Ovary (tissue), 7 donors: ENCODE measurements at regions not wholly inside any gene's neighbourhood (a gene's known extent, or its start where the extent isn't known, plus 50 kb on each side); places are given as distances from the start of the nearest gene placed in this dataset.

Experiments used
- DNase-seq, 5 donors: peaks; one replicate each; pipeline ENCODE4 v3.0.0-alpha.2; 2019 to 2020
- H3K27ac ChIP-seq, 2 donors: fragments of 200-600 bp; one replicate each; pipeline versions ENCODE4 v1.5.1 to v1.8.0; 2019 to 2022
- H3K27me3 ChIP-seq: fragments of 200-600 bp; one replicate; pipeline ENCODE4 v1.8.0; 2022
- H3K36me3 ChIP-seq: fragments of 200-600 bp; sonication (generic); one replicate; pipeline ENCODE4 v1.5.1; 2019
- H3K4me1 ChIP-seq: one replicate; pipeline ENCODE4 v1.8.1; 2013; ENCODE audit warnings: mild to moderate bottlenecking, moderate library complexity; ENCODE audit not compliant: insufficient read depth
- H3K4me3 ChIP-seq: fragments of 200-600 bp; sonication (generic); one replicate; pipeline ENCODE4 v1.5.1; 2017
- H3K9me3 ChIP-seq, 2 donors: fragments of 200-600 bp in 1 of 2; sonication (generic) in 1 of 2; one replicate each; pipeline versions ENCODE4 v1.5.1 to v1.8.1; 2013 to 2019; ENCODE audit warnings: mild to moderate bottlenecking in 1 of 2, moderate library complexity in 1 of 2
- EP300 ChIP-seq: sonication (generic); formaldehyde crosslinking; IDR thresholded peaks from one replicate; pipeline ENCODE4 v1.6.1; 2017; ENCODE audit warnings: antibody characterized with exemption
- POLR2A ChIP-seq: fragments of 450-650 bp; IDR thresholded peaks from one replicate; pipeline ENCODE4 v1.6.1; 2017; ENCODE audit warnings: antibody characterized with exemption, mild to moderate bottlenecking, moderate library complexity
- WGBS, 3 donors: extraction: QIAGEN DNeasy Blood & Tissue Kit in 1 of 3; methylation state at CpG; one replicate each; pipeline versions ENCODE4 v1.1.5 to v1.1.7; 2013 to 2017; 5-methylcytosine and 5-hydroxymethylcytosine counted together
- intact Hi-C, 4 donors: fragments of 100-400 bp; cut with DNase I; formaldehyde crosslinking; loops; one replicate each; pipeline versions ENCODE4 v1.11.0 to v1.15.1; 2022 to 2023
- TF ChIP-seq, protein P1 (sequence below), 3 donors: fragments of 450-650 bp in 2 of 3; fragments of 200-600 bp in 1 of 3; IDR thresholded peaks; one replicate each; pipeline versions ENCODE4 v1.5.1 to v1.8.0; 2016 to 2022; ENCODE audit warnings: antibody characterized with exemption in 3 of 3, mild to moderate bottlenecking in 1 of 3
- donor health status: DM: no; HTN: no; CAD: no; lungs with moderate emphysema.
- donor health status: DM: no; HTN: no; CAD: no.
- donor health status: Bipolar disorder and iron deficiency.
- donor health status: DM: no; HTN: no; CAD: no.
- donor health status: DM: yes; HTN: yes; CAD: no.

DNA sequence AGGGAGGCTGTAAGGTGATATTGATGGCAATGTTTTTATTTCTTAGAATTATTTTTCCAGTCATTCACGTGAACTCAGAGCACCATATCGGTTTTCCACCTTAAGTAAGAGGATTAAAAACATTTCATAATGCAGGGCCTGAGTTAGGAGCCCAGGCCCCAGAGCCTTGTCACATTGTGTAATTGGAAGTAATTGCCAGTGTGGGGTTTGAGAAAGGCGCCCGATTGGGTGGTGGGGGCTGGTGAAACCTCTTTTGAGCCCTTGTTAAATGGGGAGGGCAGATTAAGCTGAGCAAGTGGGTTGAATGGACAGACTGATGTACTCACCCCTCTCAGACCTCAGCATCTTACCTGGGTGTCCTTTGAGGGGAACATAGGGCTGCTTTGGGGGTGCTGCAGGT, 116.7 kb upstream of the PITX1 start:
- H3K9me3 ChIP-seq: no peaks in the 10 kb centered on the region
- intact Hi-C loops: no loop called here
- TF ChIP-seq EP300 (no peak), POLR2A (no peak)
- TF ChIP-seq, protein P1, sequence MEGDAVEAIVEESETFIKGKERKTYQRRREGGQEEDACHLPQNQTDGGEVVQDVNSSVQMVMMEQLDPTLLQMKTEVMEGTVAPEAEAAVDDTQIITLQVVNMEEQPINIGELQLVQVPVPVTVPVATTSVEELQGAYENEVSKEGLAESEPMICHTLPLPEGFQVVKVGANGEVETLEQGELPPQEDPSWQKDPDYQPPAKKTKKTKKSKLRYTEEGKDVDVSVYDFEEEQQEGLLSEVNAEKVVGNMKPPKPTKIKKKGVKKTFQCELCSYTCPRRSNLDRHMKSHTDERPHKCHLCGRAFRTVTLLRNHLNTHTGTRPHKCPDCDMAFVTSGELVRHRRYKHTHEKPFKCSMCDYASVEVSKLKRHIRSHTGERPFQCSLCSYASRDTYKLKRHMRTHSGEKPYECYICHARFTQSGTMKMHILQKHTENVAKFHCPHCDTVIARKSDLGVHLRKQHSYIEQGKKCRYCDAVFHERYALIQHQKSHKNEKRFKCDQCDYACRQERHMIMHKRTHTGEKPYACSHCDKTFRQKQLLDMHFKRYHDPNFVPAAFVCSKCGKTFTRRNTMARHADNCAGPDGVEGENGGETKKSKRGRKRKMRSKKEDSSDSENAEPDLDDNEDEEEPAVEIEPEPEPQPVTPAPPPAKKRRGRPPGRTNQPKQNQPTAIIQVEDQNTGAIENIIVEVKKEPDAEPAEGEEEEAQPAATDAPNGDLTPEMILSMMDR (IDR thresholded peaks at IDR 0.05): no peak
- no peak overlapping the region for H3K27ac ChIP-seq
- H3K27me3 ChIP-seq: no peaks in the 10 kb centered on the region
- H3K4me3 ChIP-seq: no peak overlapping the region
- H3K36me3 ChIP-seq: no peaks in the 10 kb centered on the region
- no peaks in the 10 kb centered on the region for H3K4me1 ChIP-seq
- no peak for DNase-seq
- 84 to 86% (median 84%) methylated on average over 4 of the region's 4 CpGs for whole genome bisulfite sequencing, 3 donors

DNA sequence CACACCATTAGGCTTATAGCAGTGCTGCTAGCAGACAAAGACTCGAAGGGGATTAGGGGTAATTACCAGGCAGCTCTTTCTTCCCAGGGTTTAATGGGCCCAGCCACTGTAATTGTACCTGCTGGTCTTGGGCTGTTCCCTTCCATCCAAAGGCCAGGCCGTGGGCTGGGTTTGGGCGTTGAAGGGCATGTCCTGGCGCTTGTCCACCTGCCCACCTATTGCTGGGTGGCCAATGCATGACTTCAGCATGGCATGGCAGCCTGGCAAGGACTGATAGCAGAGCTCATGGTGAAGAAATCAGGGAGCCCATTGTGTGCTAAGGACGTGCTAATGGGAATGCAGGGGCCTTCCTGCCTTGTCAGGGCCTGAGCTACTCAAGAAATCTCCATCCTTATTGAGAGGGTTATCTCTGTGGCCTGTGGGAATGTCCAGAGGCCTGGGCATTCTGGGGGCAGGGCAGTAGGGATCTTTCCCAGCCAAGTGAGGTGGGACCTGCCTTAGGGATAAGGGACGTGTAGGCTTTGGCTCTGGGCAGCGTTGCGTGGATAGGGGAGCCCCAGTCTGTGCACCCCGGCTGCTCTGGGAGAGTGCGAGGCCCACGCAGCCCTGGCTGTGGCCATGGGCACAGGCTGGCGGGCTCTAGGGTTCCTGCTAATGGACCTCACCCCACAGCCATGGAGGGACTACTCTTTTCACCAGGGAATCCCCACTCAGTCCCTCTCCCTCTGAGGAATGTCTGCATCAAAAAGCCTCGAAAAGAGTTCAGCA, 116.1 kb upstream of the PITX1 start:
- no peaks in the 10 kb centered on the region for H3K9me3 ChIP-seq
- H3K27me3 ChIP-seq: no peaks in the 10 kb centered on the region
- H3K4me1 ChIP-seq: no peaks in the 10 kb centered on the region
- 75 to 82% (median 76%) methylated on average over 13 of the region's 13 CpGs for WGBS, 3 donors
- no peak for DNase-seq
- intact Hi-C loops: no loop called here
- TF ChIP-seq POLR2A: no peak
- TF ChIP-seq, protein P1 (IDR thresholded peaks at IDR 0.05): no peak
- TF ChIP-seq EP300: no peak
- no peak overlapping the region for H3K27ac ChIP-seq
- no peak overlapping the region for H3K4me3 ChIP-seq
- no peaks in the 10 kb centered on the region for H3K36me3 ChIP-seq

DNA sequence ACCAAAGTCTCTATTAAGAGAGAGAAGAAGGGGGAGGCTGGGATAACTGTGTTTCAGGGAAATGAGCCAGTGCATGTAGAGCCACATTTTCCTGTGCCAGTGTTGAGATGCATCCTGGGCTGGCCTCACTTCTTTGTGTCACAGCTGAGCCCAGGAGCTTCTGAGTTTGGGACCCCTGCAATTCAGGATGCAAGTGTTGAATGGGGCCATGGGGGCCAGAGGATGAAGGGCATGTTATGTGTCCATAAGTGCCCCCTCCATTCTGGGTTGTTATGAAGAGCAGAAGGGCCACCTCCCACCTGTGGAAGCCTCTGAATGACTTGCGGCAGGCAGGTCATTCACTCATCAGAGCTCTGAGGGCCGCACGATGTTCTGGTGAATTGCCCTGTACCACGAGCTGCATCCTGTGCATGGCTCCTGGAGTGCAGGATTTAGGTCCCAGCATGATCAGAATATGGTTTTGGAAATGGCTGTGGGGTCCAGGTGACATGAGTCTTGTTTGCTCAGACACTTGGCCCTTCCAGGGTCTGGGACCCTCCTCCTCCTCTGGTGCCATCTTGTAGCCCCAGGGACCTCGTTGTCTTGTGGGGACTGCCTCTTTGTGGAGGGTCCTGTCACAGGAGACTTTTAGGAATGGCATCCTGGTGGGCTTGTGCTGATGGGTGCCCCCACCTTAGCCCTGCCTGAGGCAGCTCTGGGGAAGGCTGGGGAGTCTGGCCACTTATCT, 115.4 kb upstream of the PITX1 start:
- Histone ChIP-seq H3K4me3 (no peak overlapping the region), H3K9me3 (no peaks in the 10 kb centered on the region), H3K27me3 (no peaks in the 10 kb centered on the region), H3K36me3 (no peaks in the 10 kb centered on the region), H3K27ac (no peak overlapping the region), H3K4me1 (no peaks in the 10 kb centered on the region)
- TF ChIP-seq POLR2A (no peak), EP300 (no peak)
- TF ChIP-seq, protein P1 (IDR thresholded peaks at IDR 0.05): no peak
- WGBS, 3 donors: 66 to 80% (median 79%) methylated on average over 4 to 5 of the region's 5 CpGs
- no peak for DNase-seq
- intact Hi-C loops: no loop called here

DNA sequence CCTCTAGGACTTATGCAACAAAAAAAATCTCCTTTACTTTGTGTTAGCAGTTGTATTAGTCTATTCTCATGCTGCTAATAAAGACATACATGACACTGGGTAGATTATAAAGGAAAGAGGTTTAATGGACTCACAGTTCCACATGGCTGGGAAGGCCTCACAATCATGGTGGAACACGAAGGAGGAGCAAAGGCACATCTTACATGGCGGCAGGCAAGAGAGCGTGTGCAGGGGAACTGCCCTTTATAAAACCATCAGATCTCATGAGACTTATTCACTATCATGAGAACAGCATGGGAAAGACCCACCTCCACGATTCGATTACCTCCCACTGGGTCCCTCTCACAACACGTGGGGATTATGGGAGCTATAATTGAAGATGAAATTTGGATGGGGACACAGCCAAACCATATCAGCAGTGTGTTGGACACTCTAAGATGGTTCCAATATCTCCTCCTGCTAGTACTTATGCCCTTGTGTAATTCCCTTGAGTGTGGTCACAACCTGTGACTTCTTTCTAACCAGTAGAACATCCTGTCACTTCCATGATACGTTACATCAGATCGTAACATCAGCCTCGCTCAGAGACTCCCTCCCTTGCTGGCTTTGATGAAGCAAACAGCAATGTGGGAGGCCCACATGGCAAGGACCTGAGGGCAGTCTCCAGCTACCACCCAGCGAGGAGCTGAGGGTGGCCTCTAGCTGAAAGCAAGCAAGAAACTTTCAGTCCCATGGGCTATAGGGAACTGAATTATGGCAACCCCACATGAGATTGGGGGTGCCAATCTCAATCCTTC, 113.5 kb upstream of the PITX1 start:
- TF ChIP-seq POLR2A (no peak), EP300 (no peak)
- TF ChIP-seq, protein P1 (IDR thresholded peaks at IDR 0.05): no peak
- H3K27ac ChIP-seq: no peak overlapping the region
- H3K4me3 ChIP-seq: no peak overlapping the region
- WGBS, 3 donors: 91 to 95% (median 92%) methylated on average over 10 of the region's 10 CpGs
- intact Hi-C loops: no loop called here
- H3K27me3 ChIP-seq: no peaks in the 10 kb centered on the region
- no peak for DNase-seq
- no peaks in the 10 kb centered on the region for H3K36me3 ChIP-seq
- H3K4me1 ChIP-seq: no peaks in the 10 kb centered on the region
- H3K9me3 ChIP-seq: no peaks in the 10 kb centered on the region
